ENCODE measurements at regions not wholly inside any gene's neighbourhood (a gene's known extent, or its start where the extent isn't known, plus 50 kb on each side); places are given as distances from the start of the nearest gene placed in this dataset.

DNA sequence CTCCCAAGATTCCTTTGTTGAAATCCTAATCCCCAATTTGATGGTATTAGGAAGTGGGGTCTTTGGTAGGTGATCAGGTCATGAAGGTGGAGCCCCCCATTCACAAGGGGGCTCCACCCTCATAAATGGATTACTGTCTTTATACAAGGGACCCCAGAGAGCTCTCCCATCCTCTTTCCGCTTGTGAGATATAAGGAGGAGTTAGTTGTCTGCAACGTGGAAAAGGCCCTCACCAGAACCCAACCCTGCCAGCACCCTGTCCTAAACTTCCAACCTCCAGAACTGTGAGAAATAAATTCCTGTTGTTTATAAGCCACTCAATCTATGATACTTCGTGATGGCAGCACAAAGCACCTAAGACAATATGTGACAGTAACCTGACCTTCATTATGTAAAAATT lies 684.1 kb upstream of the HS6ST1 start:
- no peak for DNase-seq (ENCODE audit: low spot score)
- no peak overlapping the region for H3K27ac ChIP-seq
- Mint-ChIP-seq H3K36me3 (no peaks in the 10 kb centered on the region), H3K27me3 (ENCODE audit: insufficient read depth, low read depth) (peaks cover 5% of the 10 kb centered on the region), H3K4me3 (no peak overlapping the region), H3K9me3 (peaks cover 2% of the 10 kb centered on the region), H3K27ac (no peak overlapping the region), H3K4me1 (no peaks in the 10 kb centered on the region)
- H3K9me3 ChIP-seq (ENCODE audit: low read depth) = no peaks in the 10 kb centered on the region
- no peak for TF ChIP-seq EZH2 (IDR thresholded peaks at IDR 0.05)
- no peak for TF ChIP-seq EZH2phosphoT487 (IDR thresholded peaks at IDR 0.05)
- TF ChIP-seq, protein P1, sequence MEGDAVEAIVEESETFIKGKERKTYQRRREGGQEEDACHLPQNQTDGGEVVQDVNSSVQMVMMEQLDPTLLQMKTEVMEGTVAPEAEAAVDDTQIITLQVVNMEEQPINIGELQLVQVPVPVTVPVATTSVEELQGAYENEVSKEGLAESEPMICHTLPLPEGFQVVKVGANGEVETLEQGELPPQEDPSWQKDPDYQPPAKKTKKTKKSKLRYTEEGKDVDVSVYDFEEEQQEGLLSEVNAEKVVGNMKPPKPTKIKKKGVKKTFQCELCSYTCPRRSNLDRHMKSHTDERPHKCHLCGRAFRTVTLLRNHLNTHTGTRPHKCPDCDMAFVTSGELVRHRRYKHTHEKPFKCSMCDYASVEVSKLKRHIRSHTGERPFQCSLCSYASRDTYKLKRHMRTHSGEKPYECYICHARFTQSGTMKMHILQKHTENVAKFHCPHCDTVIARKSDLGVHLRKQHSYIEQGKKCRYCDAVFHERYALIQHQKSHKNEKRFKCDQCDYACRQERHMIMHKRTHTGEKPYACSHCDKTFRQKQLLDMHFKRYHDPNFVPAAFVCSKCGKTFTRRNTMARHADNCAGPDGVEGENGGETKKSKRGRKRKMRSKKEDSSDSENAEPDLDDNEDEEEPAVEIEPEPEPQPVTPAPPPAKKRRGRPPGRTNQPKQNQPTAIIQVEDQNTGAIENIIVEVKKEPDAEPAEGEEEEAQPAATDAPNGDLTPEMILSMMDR (IDR thresholded peaks at IDR 0.05) = no peak
- no peaks in the 10 kb centered on the region for H3F3A ChIP-seq (ENCODE audit: low read depth)
- no peaks in the 10 kb centered on the region for H3K4me1 ChIP-seq
- H3K36me3 ChIP-seq = no peaks in the 10 kb centered on the region
- H3K27me3 ChIP-seq = no peaks in the 10 kb centered on the region
- no peak overlapping the region for H3K4me3 ChIP-seq
- no peaks in the 10 kb centered on the region for H4K20me1 ChIP-seq (ENCODE audit: low read depth)
- no peak overlapping the region for H3K9ac ChIP-seq
- H3K79me2 ChIP-seq (ENCODE audit: low read depth) = no peaks in the 10 kb centered on the region
- no peak overlapping the region for H2AFZ ChIP-seq (replicated peaks)
- no peak overlapping the region for H3K4me2 ChIP-seq

DNA sequence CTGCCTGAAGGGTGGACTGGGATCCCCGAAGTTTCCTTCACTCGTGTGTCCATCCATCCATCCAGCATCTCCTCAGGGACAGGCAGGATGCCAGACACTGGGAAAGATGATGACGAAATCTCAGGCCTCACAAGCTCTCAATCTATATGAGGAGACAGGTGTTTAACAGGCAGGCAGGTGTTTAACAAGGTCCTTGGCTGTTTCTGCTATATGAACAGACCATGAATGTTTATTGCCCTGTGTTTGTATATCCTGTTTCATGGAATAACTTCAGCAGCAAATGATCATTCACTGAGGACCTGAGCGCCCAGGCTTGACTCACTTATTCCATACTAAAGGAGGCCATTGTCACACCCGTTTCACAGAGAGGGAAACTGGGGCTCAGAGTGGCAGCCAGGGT lies 685.8 kb upstream of the HS6ST1 start:
- Histone ChIP-seq H3K4me1 (no peaks in the 10 kb centered on the region), H3K9ac (no peak overlapping the region), H3K4me2 (no peak overlapping the region), H3K27me3 (no peaks in the 10 kb centered on the region), H3F3A (ENCODE audit: low read depth) (no peaks in the 10 kb centered on the region), H3K9me3 (ENCODE audit: low read depth) (no peaks in the 10 kb centered on the region), H3K27ac (no peak overlapping the region), H3K4me3 (no peak overlapping the region), H3K36me3 (no peaks in the 10 kb centered on the region), H2AFZ (replicated peaks) (no peak overlapping the region), H3K79me2 (ENCODE audit: low read depth) (no peaks in the 10 kb centered on the region), H4K20me1 (ENCODE audit: low read depth) (no peaks in the 10 kb centered on the region)
- Mint-ChIP-seq H3K27me3 (ENCODE audit: insufficient read depth, low read depth) (peaks cover 8% of the 10 kb centered on the region), H3K36me3 (no peaks in the 10 kb centered on the region), H3K9me3 (peaks cover 2% of the 10 kb centered on the region), H3K4me1 (no peaks in the 10 kb centered on the region), H3K27ac (no peak overlapping the region), H3K4me3 (no peak overlapping the region)
- DNase-seq (ENCODE audit: low spot score) = no peak
- TF ChIP-seq EZH2phosphoT487 (IDR thresholded peaks at IDR 0.05) = no peak

DNA sequence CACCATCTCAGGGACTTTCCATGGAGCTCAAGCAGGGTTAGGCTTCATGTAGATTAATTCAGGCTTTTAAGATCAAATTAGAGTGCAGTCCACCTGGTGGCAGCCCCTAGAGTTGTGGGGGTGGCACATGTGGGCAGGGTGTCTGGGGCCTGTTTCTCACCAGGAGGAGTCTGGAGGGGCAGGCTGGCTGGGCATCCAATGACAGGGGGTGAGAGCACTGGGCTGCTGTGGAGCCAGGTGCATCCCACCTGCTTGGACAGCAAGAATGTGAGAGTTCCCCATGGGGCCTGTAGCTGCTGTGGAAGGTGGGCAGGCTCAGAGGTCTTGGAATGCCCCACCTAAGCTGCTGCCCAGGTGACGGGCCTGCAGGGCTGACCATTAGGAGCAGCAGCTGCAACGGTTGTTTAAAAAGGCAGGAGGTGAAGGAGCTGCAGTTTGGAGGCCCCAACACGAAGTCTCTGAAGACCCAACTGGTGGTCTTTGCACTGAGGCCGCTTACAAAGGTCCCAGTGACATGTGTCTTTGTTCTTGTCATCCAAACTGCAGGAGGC lies 686.3 kb upstream of the HS6ST1 start:
- H3K27me3 Mint-ChIP-seq (ENCODE audit: insufficient read depth, low read depth) = peaks cover 8% of the 10 kb centered on the region
- no peak for TF ChIP-seq EZH2phosphoT487 (IDR thresholded peaks at IDR 0.05)
- TF ChIP-seq EZH2 (IDR thresholded peaks at IDR 0.05) = no peak
- TF ChIP-seq, protein P1 (IDR thresholded peaks at IDR 0.05) = no peak

DNA sequence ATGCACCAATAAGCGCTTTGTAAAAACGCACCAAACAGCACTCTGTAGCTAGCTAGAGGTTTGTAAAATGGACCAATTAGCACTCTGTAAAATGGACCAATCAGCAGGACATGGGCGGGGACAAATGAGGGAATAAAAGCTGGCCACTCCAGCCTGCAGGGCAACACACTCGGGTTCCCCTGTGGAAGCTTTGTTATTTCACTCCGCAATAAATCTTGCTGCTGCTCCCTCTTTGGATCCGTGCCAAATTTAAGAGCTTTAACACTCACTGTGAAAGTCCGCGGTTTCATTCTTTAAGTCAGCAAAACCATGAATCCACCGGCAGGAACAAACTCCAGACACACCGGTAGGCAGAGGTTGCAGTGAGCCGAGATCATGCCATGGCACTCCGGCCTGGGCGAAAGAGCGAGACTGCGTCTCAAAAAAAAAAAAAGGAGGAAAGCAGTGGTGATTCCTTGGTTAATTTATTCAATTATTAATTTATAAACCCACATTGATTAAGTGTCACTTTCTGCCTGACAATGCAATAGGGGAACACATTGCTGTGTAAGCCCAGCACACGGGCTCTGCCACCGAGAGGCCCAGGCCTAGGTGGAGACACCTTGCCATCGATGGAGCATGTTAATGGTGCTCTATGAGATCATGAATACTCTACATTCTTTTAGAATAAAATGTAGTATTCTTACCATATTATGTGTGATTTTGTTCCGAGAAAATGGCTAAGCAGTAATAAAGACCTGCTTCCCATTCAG lies 687.6 kb upstream of the HS6ST1 start:
- H3K4me1 Mint-ChIP-seq = no peaks in the 10 kb centered on the region

More for the DNA sequence above, 686.3 kb upstream of the HS6ST1 start:
- Mint-ChIP-seq H3K4me1 (no peaks in the 10 kb centered on the region), H3K4me3 (no peak overlapping the region), H3K36me3 (no peaks in the 10 kb centered on the region), H3K27ac (no peak overlapping the region), H3K9me3 (peaks cover 2% of the 10 kb centered on the region)
- no peaks in the 10 kb centered on the region for H3F3A ChIP-seq (ENCODE audit: low read depth)
- H4K20me1 ChIP-seq (ENCODE audit: low read depth) = no peaks in the 10 kb centered on the region
- no peaks in the 10 kb centered on the region for H3K27me3 ChIP-seq
- no peak for DNase-seq (ENCODE audit: low spot score)
- no peaks in the 10 kb centered on the region for H3K4me1 ChIP-seq
- no peak overlapping the region for H2AFZ ChIP-seq (replicated peaks)
- no peaks in the 10 kb centered on the region for H3K79me2 ChIP-seq (ENCODE audit: low read depth)
- no peak overlapping the region for H3K4me2 ChIP-seq
- H3K9me3 ChIP-seq (ENCODE audit: low read depth) = no peaks in the 10 kb centered on the region
- no peaks in the 10 kb centered on the region for H3K36me3 ChIP-seq
- no peak overlapping the region for H3K27ac ChIP-seq
- no peak overlapping the region for H3K9ac ChIP-seq
- H3K4me3 ChIP-seq = no peak overlapping the region

More for the DNA sequence above, 687.6 kb upstream of the HS6ST1 start:
- Histone ChIP-seq H3K4me1 (no peaks in the 10 kb centered on the region), H3K4me3 (no peak overlapping the region), H3K4me2 (no peak overlapping the region), H3K36me3 (no peaks in the 10 kb centered on the region), H3K9me3 (ENCODE audit: low read depth) (no peaks in the 10 kb centered on the region), H2AFZ (replicated peaks) (no peak overlapping the region), H3K27me3 (no peaks in the 10 kb centered on the region), H4K20me1 (ENCODE audit: low read depth) (no peaks in the 10 kb centered on the region), H3K79me2 (ENCODE audit: low read depth) (no peaks in the 10 kb centered on the region), H3K27ac (no peak overlapping the region), H3F3A (ENCODE audit: low read depth) (no peaks in the 10 kb centered on the region), H3K9ac (no peak overlapping the region)
- Mint-ChIP-seq H3K36me3 (no peaks in the 10 kb centered on the region), H3K27me3 (ENCODE audit: insufficient read depth, low read depth) (peaks cover 8% of the 10 kb centered on the region), H3K4me3 (no peak overlapping the region), H3K9me3 (peaks cover 2% of the 10 kb centered on the region), H3K27ac (no peak overlapping the region)
- TF ChIP-seq EZH2phosphoT487 (IDR thresholded peaks at IDR 0.05) = no peak
- TF ChIP-seq, protein P1 (IDR thresholded peaks at IDR 0.05) = no peak
- no peak for TF ChIP-seq EZH2 (IDR thresholded peaks at IDR 0.05)
- no peak for DNase-seq (ENCODE audit: low spot score)

Measured in neural progenitor cell (in vitro differentiated cells).